Ureter (tissue), 1 donor: ENCODE measurements at regions not wholly inside any gene's neighbourhood (a gene's known extent, or its start where the extent isn't known, plus 50 kb on each side); places are given as distances from the start of the nearest gene placed in this dataset.

Experiments
- DNase-seq: peaks from one replicate; pipeline ENCODE4 v3.0.0-alpha.2; 2020; ENCODE audit warnings: low spot score
- donor health status: DM: yes; HTN: yes; CAD: no.

DNA sequence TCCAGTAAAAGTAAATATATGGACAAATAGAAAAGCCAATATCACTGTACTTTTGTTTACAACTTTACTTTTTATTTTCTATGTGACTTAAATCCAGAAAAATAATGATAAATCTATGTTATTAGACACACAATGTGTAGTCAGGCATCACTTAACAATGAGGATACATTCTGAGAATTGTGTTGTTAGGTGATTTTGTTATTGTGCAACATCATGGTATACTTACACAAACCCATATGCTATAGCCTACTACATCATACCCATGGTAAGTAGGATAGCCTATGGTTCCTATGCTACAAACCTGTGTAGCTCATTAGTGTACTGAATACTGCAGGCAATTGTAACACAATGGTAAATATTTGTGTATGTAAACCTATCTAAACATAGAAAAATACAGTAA is 781.7 kb upstream of the GHITM start:
- no peak for DNase-seq

DNA sequence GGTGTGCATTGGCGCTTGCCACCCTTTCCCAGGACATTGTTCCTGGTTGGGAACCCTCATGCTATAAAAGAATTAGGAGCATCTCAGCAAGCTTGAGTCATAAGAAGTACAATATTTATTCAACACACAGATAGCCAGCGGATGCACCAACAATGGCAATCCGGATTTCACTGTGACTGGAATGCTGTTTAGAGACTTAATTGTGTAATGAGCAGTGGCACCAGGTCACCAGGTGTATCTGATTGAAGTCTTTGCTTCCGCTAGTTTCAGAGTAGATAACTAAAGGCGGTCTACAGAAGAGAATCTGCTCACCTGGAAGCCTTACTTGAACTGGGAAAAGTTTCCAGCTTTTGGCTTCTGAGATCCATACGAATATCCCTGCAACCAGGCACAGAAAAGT is 772.3 kb upstream of the GHITM start:
- DNase-seq = no peak

DNA sequence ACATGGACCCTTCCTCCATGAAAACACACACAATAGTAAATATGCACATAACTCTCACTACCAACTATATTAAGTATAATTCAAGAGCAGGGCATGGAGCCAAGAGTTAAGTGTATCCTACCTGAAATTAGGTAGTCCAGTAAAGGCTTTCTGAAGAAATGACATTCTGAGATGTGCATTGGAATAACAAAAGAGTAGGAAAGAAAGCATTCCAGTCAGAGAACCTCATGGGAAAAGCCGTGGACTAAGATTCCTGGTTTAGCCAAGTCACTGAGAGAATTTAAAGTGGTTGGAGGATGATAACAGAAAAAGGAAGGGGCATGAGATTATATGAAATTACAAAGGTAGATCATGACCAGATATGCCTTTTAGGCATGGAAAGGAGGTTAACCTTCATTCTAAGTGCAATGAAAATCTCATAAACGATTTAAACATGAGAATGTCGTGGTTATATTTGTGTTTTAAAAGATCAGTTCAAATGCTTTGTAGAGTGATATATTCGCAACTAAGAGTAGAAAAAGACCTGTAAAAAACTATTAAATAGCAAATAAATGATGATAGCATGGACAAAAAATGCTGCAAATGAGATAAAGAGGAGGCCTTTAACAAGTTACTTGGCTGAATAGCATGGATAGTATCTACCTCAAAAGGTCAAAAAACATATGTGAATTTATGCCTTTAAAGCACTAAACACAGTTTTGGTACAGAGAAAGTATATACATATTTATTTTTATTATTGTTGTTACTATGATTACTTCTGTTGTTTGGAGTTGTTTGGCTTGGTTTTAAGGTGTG is 767.4 kb upstream of the GHITM start:
- no peak for DNase-seq

DNA sequence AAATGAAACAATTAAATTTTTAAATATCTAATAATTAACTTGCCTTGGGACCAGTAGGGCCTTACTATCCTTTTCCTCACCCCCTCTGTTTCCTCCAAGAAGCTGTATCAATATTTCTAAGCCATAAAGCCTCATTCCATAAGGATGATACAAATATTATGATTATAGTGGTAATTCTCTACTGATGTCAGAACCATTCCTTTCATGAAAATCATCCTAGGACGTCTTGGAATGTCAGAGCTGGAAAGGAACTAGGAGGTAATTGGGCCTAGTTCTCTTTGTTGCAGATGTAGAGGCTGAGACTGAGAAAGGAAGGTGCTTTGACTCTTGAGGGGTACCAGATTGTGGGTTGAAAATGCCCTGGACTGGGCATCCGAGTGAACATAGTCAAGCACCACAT is 766.7 kb upstream of the GHITM start:
- no peak for DNase-seq

DNA sequence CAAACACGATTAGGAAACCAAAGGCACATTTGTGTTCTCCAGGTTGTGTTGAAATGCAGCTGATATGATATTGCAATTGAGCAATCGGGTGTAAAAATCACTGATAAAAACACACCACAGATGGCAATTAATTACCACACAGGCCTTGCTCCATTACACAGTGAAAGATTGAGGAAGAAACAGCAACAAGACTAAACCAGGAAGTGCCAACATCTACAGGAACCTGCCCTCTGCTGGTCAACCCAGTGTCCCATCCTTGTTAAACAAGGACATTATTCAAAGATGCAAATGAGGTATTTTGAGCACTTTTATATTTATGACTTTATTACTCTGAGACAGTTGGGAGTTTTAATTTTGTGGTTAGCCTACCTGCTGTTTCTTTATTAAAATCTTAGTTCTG is 765.6 kb upstream of the GHITM start:
- DNase-seq = no peak

DNA sequence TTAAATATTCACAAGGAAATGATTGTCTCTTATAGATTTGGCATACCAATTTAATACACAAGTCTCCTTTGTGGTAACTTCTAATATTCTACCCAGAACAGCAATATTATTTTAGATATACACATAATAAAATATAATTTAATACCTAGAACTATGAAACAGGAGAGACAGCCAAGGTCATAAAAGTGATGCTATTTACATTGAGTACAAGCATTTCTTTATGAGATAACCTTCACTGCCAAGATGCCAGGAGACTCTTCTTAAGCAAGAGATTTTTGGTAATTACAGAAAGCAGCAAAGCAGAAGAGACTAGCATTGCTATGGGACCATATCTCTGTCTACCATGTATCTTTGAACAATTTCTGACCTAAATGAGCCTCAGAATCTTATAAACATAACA is 764.6 kb upstream of the GHITM start:
- DNase-seq = no peak

DNA sequence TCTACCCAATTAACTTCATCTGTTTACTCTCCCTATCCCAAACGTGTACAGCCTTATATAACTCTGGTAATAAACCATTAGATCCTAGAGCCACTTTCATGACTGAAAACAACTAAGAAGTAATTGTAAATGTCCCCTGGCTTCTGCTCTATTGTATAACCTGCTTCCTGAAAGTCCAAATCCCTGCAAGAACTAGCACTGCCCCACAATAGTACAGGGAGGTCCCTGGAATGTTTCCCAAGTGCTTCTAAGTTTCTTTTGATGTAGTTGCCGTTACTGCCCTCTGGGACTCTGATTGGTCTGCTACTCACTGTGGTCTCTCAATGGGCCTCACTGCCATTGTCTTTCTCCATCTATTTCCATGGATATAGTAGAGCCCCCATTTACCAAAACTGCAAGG is 764.0 kb upstream of the GHITM start:
- no peak for DNase-seq

DNA sequence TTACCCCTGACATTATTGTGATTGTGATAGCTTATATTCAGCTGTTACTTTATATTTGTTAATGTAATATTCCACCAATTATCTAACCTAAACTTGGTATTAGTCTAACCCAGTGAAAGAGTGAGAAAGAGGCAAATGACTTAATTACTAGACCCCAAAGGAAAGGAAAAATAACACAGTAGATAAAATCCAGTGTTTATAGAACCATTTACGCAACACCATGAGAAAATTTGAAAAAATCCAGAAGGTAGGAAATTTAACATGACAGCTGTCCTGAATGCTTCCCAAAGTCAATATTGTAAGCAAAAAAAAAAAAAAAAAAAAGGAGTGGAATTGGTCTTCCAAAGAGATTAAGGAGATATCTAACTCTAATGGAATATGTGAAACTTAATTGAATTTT is 741.5 kb upstream of the GHITM start:
- no peak for DNase-seq

DNA sequence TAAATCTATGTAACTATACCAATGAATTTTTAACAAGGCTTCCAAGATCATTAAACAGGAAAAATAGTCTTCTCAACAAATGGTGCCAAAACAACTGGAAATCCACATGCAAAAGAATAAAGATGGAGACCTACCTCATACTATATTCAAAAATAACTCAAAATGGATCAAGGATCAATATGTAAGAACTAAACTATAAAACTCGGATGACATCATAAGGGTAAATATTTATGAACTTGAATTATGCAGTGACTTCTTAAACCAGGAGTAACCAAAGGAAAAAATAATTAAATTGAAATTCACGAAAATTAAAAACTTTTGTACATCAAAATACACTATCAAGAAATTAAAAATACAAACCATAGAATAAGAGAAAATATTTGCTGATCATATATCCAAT is 728.7 kb upstream of the GHITM start:
- DNase-seq = no peak

DNA sequence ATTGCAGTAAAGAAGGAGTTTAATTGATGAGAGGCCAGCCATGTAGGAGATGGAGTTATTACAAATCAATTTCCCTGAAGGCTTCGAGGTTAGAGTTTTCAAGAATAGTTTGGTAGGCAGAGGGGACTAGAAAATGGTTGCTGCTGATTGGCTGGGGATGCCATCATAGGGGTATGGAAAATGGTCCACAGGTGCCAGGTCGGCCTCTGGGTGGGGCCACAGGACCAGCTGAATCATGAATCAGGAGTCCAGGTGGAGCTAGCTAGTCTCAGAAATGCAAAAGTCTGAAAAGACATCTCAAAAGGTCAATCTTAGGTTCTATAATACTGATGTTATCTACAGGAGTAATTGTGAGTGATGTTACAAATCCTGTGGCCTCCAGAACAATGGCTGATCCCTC is 714.0 kb upstream of the GHITM start:
- DNase-seq = no peak

DNA sequence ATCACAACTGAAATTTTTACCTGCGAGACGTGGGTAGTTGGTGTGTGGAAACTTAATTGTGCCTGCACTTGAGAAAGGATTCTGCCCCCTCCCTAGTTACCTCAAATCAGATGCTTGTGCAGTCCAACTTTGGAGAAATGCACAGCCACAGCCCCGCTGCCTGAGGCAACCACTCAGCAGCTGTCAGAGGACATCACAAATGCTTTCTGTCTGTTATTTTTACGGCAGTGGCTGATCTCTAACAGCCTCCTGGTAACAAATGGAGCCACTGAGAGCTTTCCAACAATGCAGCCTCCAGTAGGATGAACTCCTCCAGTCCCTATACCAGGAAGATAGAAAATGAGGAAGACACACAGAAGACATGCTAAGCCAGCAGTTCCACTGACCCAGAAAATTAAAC is 712.2 kb upstream of the GHITM start:
- no peak for DNase-seq

DNA sequence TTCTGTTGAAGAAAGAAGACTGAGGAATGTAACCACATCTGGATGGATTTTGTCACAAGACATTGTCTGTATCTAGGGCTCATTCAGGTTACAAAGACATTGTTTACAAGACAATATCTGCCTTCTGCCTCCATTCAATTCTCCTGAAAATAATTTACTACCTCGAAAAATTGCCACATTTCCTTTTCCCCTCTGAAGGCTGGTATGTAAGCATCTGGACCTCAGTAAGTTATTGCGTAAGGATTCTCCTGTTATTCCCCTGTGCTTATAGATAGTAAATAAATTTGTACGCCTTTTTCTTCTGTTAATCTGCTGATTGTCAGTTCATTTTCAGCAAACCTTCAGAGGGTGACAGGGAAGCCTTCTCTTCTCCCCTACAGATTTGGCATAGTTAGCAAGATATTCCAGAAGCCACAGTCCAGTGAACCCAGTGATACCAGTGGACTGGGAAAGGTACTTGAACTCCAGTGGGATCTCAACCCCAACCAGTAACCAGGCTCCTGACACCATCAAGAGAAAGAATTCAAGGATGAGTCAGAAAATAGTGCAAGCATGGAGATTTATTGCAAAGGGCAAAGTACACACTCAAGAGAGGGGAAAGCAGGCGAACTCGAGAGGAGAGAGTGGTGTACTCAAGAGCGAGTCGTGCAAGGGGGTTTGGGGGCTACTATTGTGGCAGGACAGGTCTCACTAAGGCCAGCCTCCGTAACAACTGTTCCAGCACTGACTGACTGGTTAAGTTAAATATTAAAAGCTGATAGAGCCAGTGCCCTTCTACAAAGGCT is 706.9 kb upstream of the GHITM start:
- no peak for DNase-seq

DNA sequence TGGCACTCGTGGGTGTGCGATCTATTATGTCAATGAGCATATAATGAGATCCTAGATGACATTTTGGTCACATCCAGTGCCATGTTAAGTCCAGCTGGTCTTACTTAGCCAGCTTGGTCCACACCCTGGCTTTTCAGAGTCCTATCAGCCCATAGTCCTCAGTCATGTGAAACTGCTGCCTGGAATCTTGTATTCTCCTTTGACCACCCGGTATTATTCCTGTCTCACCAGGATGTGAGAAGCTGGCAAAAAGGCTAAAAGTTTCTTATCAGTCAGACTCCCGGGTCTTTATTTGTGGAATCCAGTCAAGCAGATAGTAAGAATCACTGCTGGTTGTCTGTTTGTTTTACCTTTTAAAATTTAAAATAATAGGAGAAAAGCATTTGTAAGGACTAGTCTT is 705.6 kb upstream of the GHITM start:
- DNase-seq = no peak

DNA sequence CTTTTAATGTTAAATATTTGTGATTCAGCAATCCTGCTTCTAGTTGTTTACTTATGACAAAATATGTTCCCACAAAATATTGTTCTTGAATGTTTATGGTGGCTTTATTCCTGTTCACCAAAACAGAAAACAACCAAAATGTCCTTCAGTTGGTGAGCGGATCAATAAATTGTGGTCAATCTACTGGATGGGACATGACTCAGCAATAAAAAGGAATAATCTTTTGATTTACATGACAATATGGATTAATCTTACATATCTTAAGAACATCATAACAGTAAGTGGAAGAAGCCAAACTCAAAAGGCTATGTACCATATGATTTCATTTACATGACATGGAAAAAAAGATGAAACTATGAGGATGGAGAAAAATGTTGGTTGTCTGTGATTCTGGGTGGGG is 691.3 kb upstream of the GHITM start:
- DNase-seq = no peak

DNA sequence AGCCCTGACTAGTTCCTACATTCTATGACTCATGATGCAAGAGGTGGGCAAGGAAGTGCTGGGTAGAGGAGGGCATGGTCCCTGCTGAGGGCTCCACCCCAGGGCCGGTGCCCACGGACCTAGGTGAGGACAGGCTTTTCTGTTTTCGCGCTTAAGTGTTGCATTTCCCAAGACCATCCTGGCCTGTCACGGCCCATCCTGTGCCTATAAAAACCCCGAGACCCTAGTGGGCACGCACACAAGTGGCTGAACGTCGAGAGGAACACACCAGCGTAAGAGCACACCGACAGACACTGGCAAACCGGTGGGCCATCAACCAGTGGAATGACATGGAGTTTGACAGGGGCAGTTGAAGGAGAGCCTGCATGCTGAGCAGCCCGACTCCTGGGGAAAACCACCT is 680.7 kb upstream of the GHITM start:
- no peak for DNase-seq

DNA sequence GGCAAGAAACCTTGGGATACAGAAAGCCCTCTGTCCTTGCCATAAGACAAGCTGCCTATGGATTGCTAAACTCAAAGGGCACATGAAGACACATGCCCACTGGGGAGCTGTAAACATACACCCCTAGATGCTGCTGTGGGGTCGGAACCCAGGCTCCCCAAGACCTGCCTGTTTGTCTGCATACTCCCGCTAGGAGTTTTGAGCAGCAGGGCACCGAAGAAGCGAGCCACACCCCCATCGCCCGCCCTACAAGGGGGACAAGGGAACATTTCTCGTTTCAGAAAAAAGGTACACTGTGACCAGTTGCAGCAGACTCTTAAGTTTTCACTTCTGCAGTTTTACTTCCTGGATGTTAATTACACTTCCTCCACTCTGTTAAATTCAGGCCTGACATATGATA is 680.2 kb upstream of the GHITM start:
- no peak for DNase-seq

DNA sequence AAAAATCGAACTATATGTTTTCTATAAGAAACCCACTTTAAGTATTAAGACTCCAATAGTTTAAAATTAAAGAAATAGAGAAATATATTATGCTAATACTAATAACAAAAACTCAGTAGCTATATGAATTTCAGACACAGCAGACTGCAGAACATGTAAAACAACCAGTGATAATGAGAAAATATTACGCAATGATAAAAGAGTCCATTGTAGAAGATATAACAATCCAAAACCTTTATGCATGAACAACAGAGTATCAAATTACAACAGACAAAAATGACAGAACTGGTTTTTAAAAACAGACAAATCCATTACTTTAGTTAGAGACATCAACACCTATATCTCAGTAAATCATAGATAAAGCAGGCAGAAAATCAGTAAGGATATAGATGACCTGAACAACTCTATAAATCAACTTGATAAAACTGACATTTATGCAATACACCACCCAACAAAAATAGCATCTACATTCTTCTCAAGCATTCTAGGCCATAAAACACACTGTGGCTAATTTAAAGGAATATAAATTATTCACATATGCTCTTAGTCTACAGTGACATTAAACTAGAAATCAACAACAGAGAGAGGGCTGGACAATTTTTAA is 669.5 kb upstream of the GHITM start:
- no peak for DNase-seq

DNA sequence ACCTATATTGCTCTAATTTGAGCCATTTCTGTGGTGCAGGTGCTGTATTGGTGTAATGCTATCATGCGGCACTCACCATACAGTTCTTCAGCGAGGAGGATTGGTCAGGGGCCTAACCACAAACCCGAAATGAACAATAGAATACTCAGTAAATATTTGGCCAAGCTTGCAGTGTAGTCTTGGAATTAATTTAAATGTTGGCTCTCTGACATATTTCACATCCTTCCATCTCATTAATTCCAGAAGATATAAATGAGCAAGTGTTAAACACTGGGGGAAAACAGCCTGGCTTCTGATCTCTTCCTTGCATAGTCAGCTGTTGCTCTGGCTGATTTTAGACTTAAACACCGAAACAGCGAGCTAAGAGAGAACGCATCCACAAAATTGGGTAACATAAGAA is 663.1 kb upstream of the GHITM start:
- no peak for DNase-seq

DNA sequence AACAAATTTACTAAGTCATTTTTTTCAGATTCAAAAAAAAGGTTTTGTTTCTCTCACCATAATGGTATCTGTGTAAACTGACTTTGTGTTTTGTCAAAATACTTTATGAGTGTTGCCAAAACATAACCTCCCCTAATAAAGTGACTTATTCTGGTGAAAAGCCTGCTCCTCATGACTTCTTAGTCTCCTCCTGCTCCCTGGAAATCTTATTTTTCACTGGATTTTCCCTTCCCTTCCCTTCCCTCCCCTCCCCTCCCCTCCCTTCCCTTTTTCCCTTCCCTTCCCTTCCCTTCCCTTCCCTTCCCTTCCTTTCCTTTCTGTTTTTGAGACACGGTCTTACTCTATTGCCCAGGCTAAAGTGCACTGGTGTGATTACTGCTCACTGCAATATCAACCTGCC is 650.1 kb upstream of the GHITM start:
- no peak for DNase-seq

DNA sequence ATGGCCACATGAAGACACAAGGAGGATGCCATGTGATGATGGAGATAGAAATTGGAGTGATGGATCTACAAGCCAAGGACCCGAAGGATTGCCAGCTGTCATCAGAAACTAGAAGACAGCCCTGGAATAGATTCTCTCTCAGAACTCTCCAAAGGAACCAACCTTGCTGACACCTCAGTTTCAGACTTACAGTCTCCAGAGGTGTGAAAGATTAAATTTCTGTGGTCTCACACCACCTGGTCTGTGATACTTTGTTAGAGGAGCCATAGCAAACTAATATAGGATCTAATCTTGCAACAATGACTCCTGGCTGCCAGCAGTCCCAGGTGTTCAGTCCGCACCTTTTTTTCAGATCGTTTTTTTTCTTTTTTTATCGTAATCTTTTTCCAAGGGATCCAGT is 647.3 kb upstream of the GHITM start:
- DNase-seq = no peak

DNA sequence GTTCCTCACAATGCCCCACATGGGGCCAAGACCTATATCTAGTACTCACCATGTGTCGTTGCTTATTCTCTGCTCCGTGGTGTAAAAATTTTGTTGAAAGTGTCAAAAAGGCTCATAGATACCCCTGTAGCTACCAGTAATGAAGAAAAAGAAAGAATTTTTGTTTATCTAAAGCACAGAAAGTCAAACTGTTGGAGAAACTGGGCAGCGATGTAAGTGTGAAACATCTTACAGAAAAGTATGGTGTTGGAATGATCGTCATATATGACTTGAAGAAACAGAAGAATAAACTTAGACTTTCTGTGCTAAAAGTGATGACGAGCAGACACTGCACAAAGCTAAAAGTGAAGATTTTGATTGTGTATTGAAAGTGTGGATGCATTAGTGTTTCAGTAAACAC is 626.6 kb upstream of the GHITM start:
- no peak for DNase-seq

DNA sequence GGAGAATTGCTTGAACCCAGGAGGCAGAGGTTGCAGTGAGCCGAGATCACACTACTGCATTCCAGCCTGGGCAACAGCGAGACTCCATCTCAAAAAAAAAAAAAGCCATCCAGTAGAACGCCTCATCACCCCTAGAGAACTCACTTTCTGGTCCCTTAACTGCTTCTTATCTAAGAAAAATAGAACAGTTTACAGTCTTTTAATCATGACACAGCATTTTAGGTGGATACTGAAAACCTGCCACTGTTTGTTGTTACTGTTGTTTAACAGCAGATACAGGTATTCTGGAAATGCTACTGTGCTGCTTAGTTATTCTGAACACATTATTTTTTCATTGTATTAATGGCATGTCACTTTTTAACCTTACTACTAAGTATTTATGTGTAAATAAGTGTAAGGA is 624.3 kb upstream of the GHITM start:
- DNase-seq = no peak

DNA sequence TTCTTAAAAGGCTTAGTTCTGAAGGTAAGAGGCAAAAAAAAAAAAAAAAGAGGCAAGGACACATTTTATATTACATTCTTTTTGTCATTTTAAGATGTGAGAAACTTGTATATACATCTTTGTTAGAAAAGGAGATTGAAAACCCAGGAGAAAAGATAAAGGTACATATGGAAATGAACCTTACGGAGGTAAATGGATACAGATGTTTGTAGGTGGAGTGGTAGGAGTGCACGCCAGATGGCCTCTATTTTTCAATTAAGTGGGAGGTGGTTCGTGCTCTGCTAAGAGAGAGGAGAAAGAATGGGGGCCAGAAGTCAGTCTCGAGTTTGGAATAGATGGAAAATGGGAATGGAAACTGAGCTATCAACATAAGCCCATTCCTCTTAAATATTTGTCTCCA is 622.5 kb upstream of the GHITM start:
- DNase-seq = no peak
